ENCODE measurements at regions not wholly inside any gene's neighbourhood (a gene's known extent, or its start where the extent isn't known, plus 50 kb on each side); places are given as distances from the start of the nearest gene placed in this dataset.

- no peak for FAIRE-seq
These were observed 95.8 kb downstream of the SPP2 start for GRCh38 chr2:234146087-234146826.

GRCh38 chr2:234145511-234145910, 95.0 kb downstream of the SPP2 start:
- no peak for FAIRE-seq

GRCh38 chr2:234145057-234145456, 94.6 kb downstream of the SPP2 start:
- FAIRE-seq = no peak

GRCh38 chr2:234143896-234144295, 93.4 kb downstream of the SPP2 start:
- no peak for FAIRE-seq

- FAIRE-seq = no peak
These were observed 92.0 kb downstream of the SPP2 start for GRCh38 chr2:234142530-234142929.

GRCh38 chr2:234139755-234140154, 89.3 kb downstream of the SPP2 start:
- FAIRE-seq = no peak

- FAIRE-seq = no peak
These were observed 88.3 kb downstream of the SPP2 start for GRCh38 chr2:234138836-234139235.

GRCh38 chr2:234137400-234138014, 87.0 kb downstream of the SPP2 start:
- no peak for FAIRE-seq

GRCh38 chr2:234136461-234136860, 86.0 kb downstream of the SPP2 start:
- FAIRE-seq = no peak

- no peak for FAIRE-seq
These were observed 85.3 kb downstream of the SPP2 start for GRCh38 chr2:234135750-234136221.

- no peak for FAIRE-seq
These were observed 84.0 kb downstream of the SPP2 start for GRCh38 chr2:234134496-234134895.

- FAIRE-seq = no peak
These were observed 82.5 kb downstream of the SPP2 start for GRCh38 chr2:234133004-234133403.

- FAIRE-seq = no peak
These were observed 80.3 kb downstream of the SPP2 start for GRCh38 chr2:234130777-234131181.

- FAIRE-seq = no peak
These were observed 78.1 kb downstream of the SPP2 start for GRCh38 chr2:234128606-234129005.

Data from colon (tissue), 2 donors.